VCaP (cell line): ENCODE measurements at regions not wholly inside any gene's neighbourhood (a gene's known extent, or its start where the extent isn't known, plus 50 kb on each side); places are given as distances from the start of the nearest gene placed in this dataset.

Source experiments
- H3K27ac ChIP-seq: fragments of 450-650 bp; 2 replicates; pipeline ENCODE4 v1.5.1; 2017
- CTCF ChIP-seq: fragments of 450-650 bp; conservative IDR thresholded peaks from 2 replicates; pipeline ENCODE4 v1.5.1; 2017; ENCODE audit warnings: mild to moderate bottlenecking, moderate library complexity

GRCh38 chr2:147712051-147712450, 132.8 kb upstream of the ACVR2A start:
- no peak overlapping the region for H3K27ac ChIP-seq
- TF ChIP-seq CTCF, result no peak

GRCh38 chr2:147711031-147711430, 133.8 kb upstream of the ACVR2A start:
- TF ChIP-seq CTCF, result no peak
- H3K27ac ChIP-seq, result no peak overlapping the region

- TF ChIP-seq CTCF, result no peak
- no peak overlapping the region for H3K27ac ChIP-seq
Measured at GRCh38 chr2:147709655-147710054, 135.2 kb upstream of the ACVR2A start.

- no peak overlapping the region for H3K27ac ChIP-seq
- TF ChIP-seq CTCF, result no peak
Measured at GRCh38 chr2:147703171-147703570, 141.7 kb upstream of the ACVR2A start.

- no peak for TF ChIP-seq CTCF
- no peak overlapping the region for H3K27ac ChIP-seq
Measured at GRCh38 chr2:147698166-147698565, 146.7 kb upstream of the ACVR2A start.

- no peak for TF ChIP-seq CTCF
- no peak overlapping the region for H3K27ac ChIP-seq
Measured at GRCh38 chr2:147696426-147696825, 148.4 kb upstream of the ACVR2A start.

GRCh38 chr2:147689220-147689909, 155.5 kb upstream of the ACVR2A start:
- H3K27ac ChIP-seq, result no peak overlapping the region
- no peak for TF ChIP-seq CTCF
